Pancreas (tissue), 10 donors: ENCODE measurements at regions not wholly inside any gene's neighbourhood (a gene's known extent, or its start where the extent isn't known, plus 50 kb on each side); places are given as distances from the start of the nearest gene placed in this dataset.

Source experiments
- ATAC-seq, 4 donors: fragments of 200-7000 bp; cut with Tn5 transposase; one replicate each; pipeline versions ENCODE4 v1.8.0 to v1.9.1; 2020; ENCODE audit warnings: mild to moderate bottlenecking in 4 of 4, moderate library complexity in 4 of 4
- DNase-seq, 6 donors: peaks; one replicate each; pipeline ENCODE4 v3.0.0-alpha.2; 2020
- FAIRE-seq: peaks from 2 replicates; lab custom pipeline; 2012; peaks lifted over from hg19 to GRCh38; lab: Jason Lieb, UNC
- H3K27ac ChIP-seq, 4 donors: fragments of 200-600 bp; sonication (generic); 1 replicate in 3 of 4; 2 replicates in 1 of 4; pipeline versions ENCODE4 v1.5.0 to v1.8.0; 2020
- H3K27me3 ChIP-seq, 4 donors: fragments of 200-600 bp; one replicate each; pipeline ENCODE4 v1.8.0; 2021
- H3K36me3 ChIP-seq, 3 donors: fragments of 200-600 bp; sonication (generic) in 1 of 3; one replicate each; pipeline versions ENCODE4 v1.5.0 to v1.8.0; 2020 to 2021
- H3K4me1 ChIP-seq, 3 donors: fragments of 200-600 bp; one replicate each; pipeline ENCODE4 v1.8.0; 2021
- H3K4me3 ChIP-seq, 4 donors: fragments of 200-600 bp; sonication (generic) in 2 of 4; one replicate each; pipeline versions ENCODE4 v1.5.0 to v1.8.0; 2020 to 2021
- H3K9me3 ChIP-seq, 4 donors: fragments of 200-600 bp; one replicate each; pipeline ENCODE4 v1.8.0; 2021
- WGBS, 2 donors: extraction: QIAGEN DNeasy Blood & Tissue Kit; methylation state at CpG; one replicate each; pipeline ENCODE4 v1.1.7; 2013; 5-methylcytosine and 5-hydroxymethylcytosine counted together
- intact Hi-C, 3 donors: fragments of 100-400 bp; cut with DNase I; formaldehyde crosslinking; loops; one replicate each; pipeline versions ENCODE4 v1.11.1 to v1.14.2; 2022
- TF ChIP-seq, protein P1 (sequence below), 4 donors: fragments of 200-600 bp; sonication (generic) in 3 of 4; IDR thresholded peaks; one replicate each; pipeline versions ENCODE4 v1.5.0 to v1.8.0; 2021; ENCODE audit warnings: antibody characterized with exemption in 4 of 4
- donor health status: healthy with polysubstance abuse.
- donor health status: DM: no; HTN: no; CAD: no; lungs with moderate emphysema.
- donor health status: DM: no; HTN: no; CAD: no.
- donor health status: control.
- donor health status: control.
- donor health status: Bipolar disorder and iron deficiency.
- donor health status: DM: yes; HTN: yes; CAD: no.
- donor health status: DM: no; HTN: no; CAD: no.
- donor health status: DM: no; HTN: no; CAD: no.
- donor health status: DM: yes; HTN: yes; CAD: no.

DNA sequence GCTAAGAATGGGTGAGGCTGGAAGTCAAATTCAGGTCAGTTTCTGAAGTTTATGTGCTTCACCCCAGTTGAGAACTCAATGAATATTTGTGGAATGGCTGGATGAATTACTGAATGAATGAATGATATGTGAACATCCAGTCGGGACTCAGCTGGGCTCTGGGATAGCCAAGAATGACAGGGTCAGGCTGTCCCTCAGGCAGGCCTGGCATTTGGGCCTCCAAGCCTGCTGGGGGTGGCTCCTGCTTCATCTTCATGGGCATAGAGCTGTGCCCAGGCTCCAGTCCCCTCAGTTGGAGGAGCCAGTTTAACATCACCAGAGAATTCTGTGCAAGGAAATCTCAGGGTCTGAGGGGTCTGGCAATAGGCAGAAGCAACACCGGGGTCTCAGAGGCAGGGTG, 185.8 kb downstream of the PHETA1 start:
- Histone ChIP-seq H3K36me3 (no peaks in the 10 kb centered on the region), H3K27me3 (no peaks in the 10 kb centered on the region), H3K9me3 (no peaks in the 10 kb centered on the region), H3K27ac (no peak overlapping the region), H3K4me1 (no peaks in the 10 kb centered on the region), H3K4me3 (no peak overlapping the region)
- TF ChIP-seq, protein P1, sequence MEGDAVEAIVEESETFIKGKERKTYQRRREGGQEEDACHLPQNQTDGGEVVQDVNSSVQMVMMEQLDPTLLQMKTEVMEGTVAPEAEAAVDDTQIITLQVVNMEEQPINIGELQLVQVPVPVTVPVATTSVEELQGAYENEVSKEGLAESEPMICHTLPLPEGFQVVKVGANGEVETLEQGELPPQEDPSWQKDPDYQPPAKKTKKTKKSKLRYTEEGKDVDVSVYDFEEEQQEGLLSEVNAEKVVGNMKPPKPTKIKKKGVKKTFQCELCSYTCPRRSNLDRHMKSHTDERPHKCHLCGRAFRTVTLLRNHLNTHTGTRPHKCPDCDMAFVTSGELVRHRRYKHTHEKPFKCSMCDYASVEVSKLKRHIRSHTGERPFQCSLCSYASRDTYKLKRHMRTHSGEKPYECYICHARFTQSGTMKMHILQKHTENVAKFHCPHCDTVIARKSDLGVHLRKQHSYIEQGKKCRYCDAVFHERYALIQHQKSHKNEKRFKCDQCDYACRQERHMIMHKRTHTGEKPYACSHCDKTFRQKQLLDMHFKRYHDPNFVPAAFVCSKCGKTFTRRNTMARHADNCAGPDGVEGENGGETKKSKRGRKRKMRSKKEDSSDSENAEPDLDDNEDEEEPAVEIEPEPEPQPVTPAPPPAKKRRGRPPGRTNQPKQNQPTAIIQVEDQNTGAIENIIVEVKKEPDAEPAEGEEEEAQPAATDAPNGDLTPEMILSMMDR (IDR thresholded peaks at IDR 0.05): no peak
- intact Hi-C loops: no loop called here
- FAIRE-seq: no peak
- DNase-seq: no peak
- no peak for ATAC-seq
- WGBS, 2 donors: 21 to 27% methylated on average over 2 of the region's 2 CpGs

DNA sequence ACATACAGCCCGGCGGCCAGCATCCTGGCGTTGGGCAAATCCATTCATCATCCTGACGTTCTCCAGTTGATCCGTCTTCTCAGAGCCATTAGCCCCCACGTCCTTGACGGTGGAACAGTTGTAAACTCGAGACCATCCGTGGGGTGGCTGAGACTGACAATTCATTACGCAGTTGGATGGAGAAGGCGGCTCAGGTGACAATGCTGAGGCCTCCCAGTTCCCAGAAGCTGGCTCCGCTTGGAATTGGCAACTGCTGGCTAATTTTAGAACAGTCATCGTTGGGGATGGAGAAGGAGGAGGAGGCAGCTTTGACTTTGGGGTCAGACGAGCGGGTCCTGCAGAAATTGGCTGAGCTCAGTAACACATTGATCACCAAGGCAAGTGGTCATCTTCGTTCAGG, 186.5 kb downstream of the PHETA1 start:
- 27 to 31% methylated on average over 16 of the region's 16 CpGs for WGBS, 2 donors
- no peak overlapping the region for H3K4me3 ChIP-seq
- no peaks in the 10 kb centered on the region for H3K4me1 ChIP-seq
- no peaks in the 10 kb centered on the region for H3K27me3 ChIP-seq
- FAIRE-seq (no peak), ATAC-seq (no peak), DNase-seq (no peak)
- no peaks in the 10 kb centered on the region for H3K9me3 ChIP-seq
- TF ChIP-seq, protein P1 (IDR thresholded peaks at IDR 0.05): no peak
- no peak overlapping the region for H3K27ac ChIP-seq
- H3K36me3 ChIP-seq: no peaks in the 10 kb centered on the region
- intact Hi-C loops: no loop called here

DNA sequence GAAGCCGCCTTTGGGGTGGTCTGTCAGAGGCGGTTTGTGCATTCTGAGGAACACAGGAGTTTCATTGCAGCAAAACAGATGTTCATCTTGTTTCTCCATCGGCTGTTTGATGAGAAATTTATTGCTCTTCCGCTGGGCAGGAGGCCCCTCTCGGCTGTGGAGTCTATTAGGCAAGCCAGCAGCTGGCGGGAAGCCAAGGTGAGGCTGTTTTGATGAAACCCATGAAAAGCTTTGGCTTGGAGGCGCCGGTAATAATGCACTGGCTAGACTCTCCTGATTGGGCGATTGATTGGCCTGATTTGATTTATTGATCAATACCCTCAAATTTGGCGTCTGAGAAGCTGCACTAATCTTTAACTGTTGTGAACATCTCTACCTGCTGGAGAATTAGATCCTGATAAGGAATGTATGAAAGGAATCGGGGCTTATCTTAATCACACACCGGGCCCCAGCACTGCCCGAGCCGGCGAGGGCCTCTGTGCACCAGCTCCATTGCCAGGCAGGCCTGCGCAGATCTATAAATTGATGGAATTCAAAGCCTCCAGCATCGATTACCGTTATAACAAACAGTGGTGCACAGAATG, 187.7 kb downstream of the PHETA1 start:
- Histone ChIP-seq H3K4me3 (no peak overlapping the region), H3K9me3 (no peaks in the 10 kb centered on the region), H3K27me3 (no peaks in the 10 kb centered on the region), H3K4me1 (no peaks in the 10 kb centered on the region), H3K27ac (no peak overlapping the region), H3K36me3 (no peaks in the 10 kb centered on the region)
- DNase-seq: peak in 4 of 6 donors; percentile 23 to 80 (median 40)
- 16 to 19% methylated on average over 18 of the region's 18 CpGs for WGBS, 2 donors
- FAIRE-seq: no peak
- intact Hi-C loops: no loop called here
- ATAC-seq: peak in 2 of 4 donors; percentile 32 to 35
- TF ChIP-seq, protein P1 (IDR thresholded peaks at IDR 0.05): no peak

DNA sequence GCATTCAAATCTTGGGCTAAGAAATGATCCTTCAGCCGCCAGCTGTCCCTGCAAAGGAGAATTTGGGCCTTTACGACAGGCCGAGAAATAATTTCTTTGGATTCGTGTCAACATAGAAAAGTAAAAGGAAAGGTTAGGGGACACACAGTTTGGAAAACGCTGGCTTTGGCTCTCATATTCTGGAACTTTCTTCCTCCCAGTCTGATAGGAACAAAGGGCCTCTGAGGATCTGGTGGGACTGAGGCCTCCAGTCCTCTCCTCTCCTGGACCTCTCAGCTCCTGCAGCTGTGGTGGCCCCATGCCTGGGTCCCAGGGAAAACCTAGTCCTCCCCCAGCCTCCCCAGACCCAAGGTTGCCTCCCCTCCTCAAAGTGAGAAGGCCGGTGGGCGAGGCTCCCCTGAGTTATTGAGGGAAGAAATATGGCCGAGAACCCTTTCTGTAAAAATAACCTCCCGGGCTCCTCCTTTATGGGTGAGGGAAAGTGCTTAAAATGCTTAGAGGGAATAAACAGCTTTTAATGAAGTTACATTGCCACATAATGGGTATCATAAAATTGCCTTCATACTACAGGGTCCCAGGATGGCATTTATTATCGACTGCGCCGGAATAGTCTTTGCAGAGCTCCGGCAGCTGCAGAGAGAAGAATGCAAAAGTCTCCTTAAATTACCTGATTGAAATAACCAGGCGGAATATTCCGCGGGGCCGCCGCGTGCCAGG, 188.3 kb downstream of the PHETA1 start:
- no peak for FAIRE-seq
- 49 to 53% methylated on average over 19 of the region's 19 CpGs for WGBS, 2 donors
- H3K27me3 ChIP-seq: no peaks in the 10 kb centered on the region

More for the DNA sequence above, 188.3 kb downstream of the PHETA1 start:
- no peak for ATAC-seq
- no peaks in the 10 kb centered on the region for H3K36me3 ChIP-seq
- H3K27ac ChIP-seq: no peak overlapping the region
- no peak overlapping the region for H3K4me3 ChIP-seq
- no peaks in the 10 kb centered on the region for H3K9me3 ChIP-seq
- H3K4me1 ChIP-seq: no peaks in the 10 kb centered on the region
- no peak for DNase-seq
- TF ChIP-seq, protein P1 (IDR thresholded peaks at IDR 0.05): no peak
- intact Hi-C loops: no loop called here
